Psoas muscle (tissue), 7 donors: ENCODE measurements at regions not wholly inside any gene's neighbourhood (a gene's known extent, or its start where the extent isn't known, plus 50 kb on each side); places are given as distances from the start of the nearest gene placed in this dataset.

Source experiments
- ATAC-seq, 4 donors: fragments of 200-7000 bp; cut with Tn5 transposase; one replicate each; pipeline ENCODE4 v1.9.1; 2020; ENCODE audit warnings: moderate library complexity in 3 of 4, mild to moderate bottlenecking in 2 of 4
- DNase-seq, 2 donors: peaks; one replicate each; pipeline ENCODE4 v3.0.0-alpha.2; 2020
- H3K27ac ChIP-seq: fragments of 200-600 bp; one replicate; pipeline ENCODE4 v1.8.0; 2022
- H3K27me3 ChIP-seq, 3 donors: fragments of 200-600 bp in 1 of 3; one replicate each; pipeline versions ENCODE4 v1.6.1 to v1.8.0; 2013 to 2022; ENCODE audit warnings: low read length in 2 of 3, mild to moderate bottlenecking in 2 of 3, moderate library complexity in 1 of 3; ENCODE audit not compliant: insufficient read depth in 3 of 3
- H3K36me3 ChIP-seq, 2 donors: fragments of 200-600 bp in 1 of 2; one replicate each; pipeline versions ENCODE4 v1.6.1 to v1.8.0; 2013 to 2022; ENCODE audit warnings: low read depth in 1 of 2, mild to moderate bottlenecking in 1 of 2, moderate library complexity in 1 of 2; ENCODE audit not compliant: insufficient read depth in 1 of 2
- H3K4me1 ChIP-seq: fragments of 200-600 bp; one replicate; pipeline ENCODE4 v1.8.0; 2022
- H3K4me3 ChIP-seq: fragments of 200-600 bp; one replicate; pipeline ENCODE4 v1.8.0; 2022; ENCODE audit warnings: mild to moderate bottlenecking
- H3K9me3 ChIP-seq: fragments of 200-600 bp; one replicate; pipeline ENCODE4 v1.8.0; 2022
- CTCF ChIP-seq: fragments of 200-600 bp; IDR thresholded peaks from one replicate; pipeline ENCODE4 v1.8.0; 2022; ENCODE audit warnings: antibody characterized with exemption
- WGBS, 3 donors: extraction: QIAGEN DNeasy Blood & Tissue Kit; methylation state at CpG; one replicate each; pipeline versions ENCODE4 v1.1.6 to v1.1.7; 2013; 5-methylcytosine and 5-hydroxymethylcytosine counted together
- intact Hi-C, 2 donors: fragments of 100-400 bp; cut with DNase I; formaldehyde crosslinking; loops; one replicate each; pipeline versions ENCODE4 v1.11.0 to v1.14.2; 2022
- donor health status: healthy with polysubstance abuse.
- donor health status: DM: no; HTN: no; CAD: no; lungs with moderate emphysema.
- donor health status: Bipolar disorder and iron deficiency.
- donor health status: healthy.
- donor health status: DM: yes; HTN: yes; CAD: no.
- donor health status: DM: no; HTN: no; CAD: no.
- donor health status: DM: yes; HTN: yes; CAD: no.

GRCh38 chr9:103377667-103378066 lies 382.5 kb downstream of the CYLC2 start:
- no peak for ATAC-seq

DNA sequence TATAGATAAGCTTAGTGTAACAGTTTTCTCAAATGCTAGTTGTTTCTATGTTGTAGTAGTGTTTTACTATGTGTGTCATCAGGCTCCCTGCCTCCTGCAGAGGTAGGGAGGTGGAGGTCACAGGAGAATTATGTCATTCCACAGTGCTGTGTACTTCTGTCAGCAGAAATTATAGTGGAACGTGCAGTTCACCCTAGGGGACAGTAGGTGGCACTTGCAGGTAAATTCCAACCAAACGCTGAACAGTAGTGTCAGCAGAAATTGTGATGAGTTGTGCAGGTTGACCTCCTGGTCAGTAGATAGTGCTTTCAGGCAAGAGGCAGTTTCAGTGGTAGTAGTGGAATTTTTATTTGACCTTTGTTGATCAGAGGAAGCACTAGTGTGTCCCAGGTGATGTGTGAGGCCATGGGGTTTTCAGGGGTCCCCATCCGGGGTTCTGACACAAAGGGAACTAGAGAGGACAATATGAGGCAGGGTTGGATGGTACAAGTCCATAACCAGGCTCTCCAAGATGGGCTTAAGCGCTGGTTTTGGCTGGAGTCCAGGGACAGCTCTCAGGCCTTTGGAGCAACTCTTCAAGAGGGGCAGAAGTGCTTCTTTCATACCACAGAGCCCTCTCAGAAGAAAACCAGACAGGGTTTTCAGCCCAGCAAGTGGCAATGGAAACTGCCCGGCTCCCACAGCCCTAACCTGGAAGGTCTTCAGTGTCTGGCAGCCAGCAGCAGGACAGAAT lies 402.9 kb downstream of the CYLC2 start:
- DNase-seq: no peak
- intact Hi-C loops: loop anchor here in 1 of 2 donors (10.0 kb wide), 1 partner anchor 1347 kb away; the partner anchor contains the start of gene NIPSNAP3A

More at GRCh38 chr9:103377667-103378066, 382.5 kb downstream of the CYLC2 start:
- H3K27ac ChIP-seq: no peak overlapping the region
- DNase-seq: no peak
- no peaks in the 10 kb centered on the region for H3K4me1 ChIP-seq
- intact Hi-C loops: no loop called here
- H3K9me3 ChIP-seq: no peaks in the 10 kb centered on the region
- no peak for TF ChIP-seq CTCF
- no peak overlapping the region for H3K4me3 ChIP-seq
- no peaks in the 10 kb centered on the region for H3K27me3 ChIP-seq
- H3K36me3 ChIP-seq: no peaks in the 10 kb centered on the region

GRCh38 chr9:103399535-103399934 lies 404.4 kb downstream of the CYLC2 start:
- intact Hi-C loops: loop anchor here in 1 of 2 donors (10.0 kb wide), 1 partner anchor 1345 kb away; the partner anchor contains the start of gene NIPSNAP3A
- 93 to 95% (median 95%) methylated on average over 3 of the region's 3 CpGs for WGBS, 3 donors
- no peaks in the 10 kb centered on the region for H3K9me3 ChIP-seq

More for the DNA sequence above, 402.9 kb downstream of the CYLC2 start:
- Histone ChIP-seq H3K36me3 (no peaks in the 10 kb centered on the region), H3K27me3 (no peaks in the 10 kb centered on the region), H3K4me3 (no peak overlapping the region), H3K27ac (no peak overlapping the region), H3K9me3 (no peaks in the 10 kb centered on the region), H3K4me1 (no peaks in the 10 kb centered on the region)
- peak in 2 of 4 donors; percentile 51 to 54 for ATAC-seq
- WGBS, 3 donors: 56 to 58% (median 58%) methylated on average over 5 of the region's 5 CpGs
- peak; percentile 50 for TF ChIP-seq CTCF

DNA sequence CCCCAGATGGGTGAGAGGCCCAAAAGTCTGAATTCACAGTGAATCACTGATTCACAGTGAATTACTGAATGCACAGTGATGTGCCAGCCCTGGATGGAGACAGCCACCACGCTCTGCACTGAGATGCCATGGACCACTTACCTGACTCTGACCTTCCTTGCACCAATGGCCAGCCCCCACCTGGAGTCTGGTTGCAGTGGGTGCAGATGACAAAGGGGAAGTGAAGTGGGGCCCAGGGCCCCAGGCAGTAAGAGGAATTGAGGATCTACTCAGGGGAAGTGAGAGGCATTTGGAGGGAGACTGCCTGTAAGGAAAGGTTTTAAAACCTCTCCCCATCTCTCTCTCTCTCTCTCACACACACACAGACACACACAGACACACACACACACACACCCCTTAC lies 412.1 kb downstream of the CYLC2 start:
- H3K36me3 ChIP-seq: no peaks in the 10 kb centered on the region
- H3K4me3 ChIP-seq: no peak overlapping the region
- H3K27ac ChIP-seq: no peak overlapping the region
- no peak for ATAC-seq
- H3K9me3 ChIP-seq: no peaks in the 10 kb centered on the region
- H3K4me1 ChIP-seq: no peaks in the 10 kb centered on the region
- TF ChIP-seq CTCF: no peak
- DNase-seq: no peak
- no peaks in the 10 kb centered on the region for H3K27me3 ChIP-seq
- 77 to 96% (median 91%) methylated on average over 1 of the region's 1 CpG for WGBS, 3 donors
- intact Hi-C loops: no loop called here

More at GRCh38 chr9:103399535-103399934, 404.4 kb downstream of the CYLC2 start:
- H3K4me1 ChIP-seq: no peaks in the 10 kb centered on the region
- H3K36me3 ChIP-seq: no peaks in the 10 kb centered on the region
- TF ChIP-seq CTCF: no peak
- H3K27me3 ChIP-seq: no peaks in the 10 kb centered on the region
- H3K27ac ChIP-seq: no peak overlapping the region
- DNase-seq: no peak
- ATAC-seq: no peak
- H3K4me3 ChIP-seq: no peak overlapping the region
